Hematopoietic multipotent progenitor cell treated with erythropoietin and hydrocortisone succinate and interleukin-3 and kit ligand, for 17 days (in vitro differentiated cells): ENCODE measurements at regions not wholly inside any gene's neighbourhood (a gene's known extent, or its start where the extent isn't known, plus 50 kb on each side); places are given as distances from the start of the nearest gene placed in this dataset.

ENCODE experiments used
- DNase-seq: peaks from one replicate; pipeline ENCODE4 v3.0.0-alpha.2; 2015; ENCODE audit warnings: low spot score

- no peak for DNase-seq
These were observed 601.5 kb downstream of the IRX1 start for GRCh38 chr5:4197151-4197550.

GRCh38 chr5:4198461-4198860, 602.8 kb downstream of the IRX1 start:
- no peak for DNase-seq

- no peak for DNase-seq
These were observed 603.6 kb downstream of the IRX1 start for GRCh38 chr5:4199049-4199841.

GRCh38 chr5:4203146-4203545, 607.5 kb downstream of the IRX1 start:
- DNase-seq = no peak

GRCh38 chr5:4204276-4205141, 608.9 kb downstream of the IRX1 start:
- no peak for DNase-seq

GRCh38 chr5:4205398-4205797, 609.8 kb downstream of the IRX1 start:
- no peak for DNase-seq

GRCh38 chr5:4206127-4206526, 610.5 kb downstream of the IRX1 start:
- DNase-seq = no peak

GRCh38 chr5:4207486-4207885, 611.9 kb downstream of the IRX1 start:
- DNase-seq = no peak

GRCh38 chr5:4208537-4208936, 612.9 kb downstream of the IRX1 start:
- DNase-seq = no peak

GRCh38 chr5:4208996-4209395, 613.4 kb downstream of the IRX1 start:
- DNase-seq = no peak

- DNase-seq = no peak
These were observed 616.6 kb downstream of the IRX1 start for GRCh38 chr5:4212071-4212739.

- no peak for DNase-seq
These were observed 617.6 kb downstream of the IRX1 start for GRCh38 chr5:4212981-4213819.

GRCh38 chr5:4215143-4215542, 619.5 kb downstream of the IRX1 start:
- no peak for DNase-seq

- no peak for DNase-seq
These were observed 620.5 kb downstream of the IRX1 start for GRCh38 chr5:4216142-4216541.

- DNase-seq = no peak
These were observed 624.4 kb downstream of the IRX1 start for GRCh38 chr5:4220016-4220415.

GRCh38 chr5:4221048-4221447, 625.4 kb downstream of the IRX1 start:
- no peak for DNase-seq

- DNase-seq = no peak
These were observed 626.5 kb downstream of the IRX1 start for GRCh38 chr5:4222147-4222546.

GRCh38 chr5:4222821-4223220, 627.2 kb downstream of the IRX1 start:
- no peak for DNase-seq

GRCh38 chr5:4225741-4226140, 630.1 kb downstream of the IRX1 start:
- DNase-seq = no peak

- no peak for DNase-seq
These were observed 630.9 kb downstream of the IRX1 start for GRCh38 chr5:4226565-4226964.

GRCh38 chr5:4228708-4229107, 633.1 kb downstream of the IRX1 start:
- no peak for DNase-seq
